ENCODE measurements at regions not wholly inside any gene's neighbourhood (a gene's known extent, or its start where the extent isn't known, plus 50 kb on each side); places are given as distances from the start of the nearest gene placed in this dataset.

GRCh38 chr1:219333626-219334025 lies 159.9 kb downstream of the LYPLAL1 start (continued):
- TF ChIP-seq ZNF211 (tag by site-specific recombination; IDR thresholded peaks at IDR 0.05; ENCODE audit: low read depth) (no peak), ZFP41 (tag by site-specific recombination; IDR thresholded peaks at IDR 0.05; ENCODE audit: borderline replicate concordance) (no peak), ZNF621 (tag by site-specific recombination; IDR thresholded peaks at IDR 0.05) (no peak), ZNF121 (tag by site-specific recombination; IDR thresholded peaks at IDR 0.05) (no peak), ZNF521 (tag by site-specific recombination; IDR thresholded peaks at IDR 0.05) (no peak)

- H3K4me1 ChIP-seq (ENCODE audit: control insufficient read depth, insufficient read depth, low read length): no peaks in the 10 kb centered on the region
- no peaks in the 10 kb centered on the region for H3K36me3 ChIP-seq (ENCODE audit: control insufficient read depth in 2 of 2, insufficient read depth in 1 of 2, low read length in 2 of 2)
- H3K27ac ChIP-seq (ENCODE audit: extremely low read depth, low read depth, low read length): no peak overlapping the region
- TF ChIP-seq, protein P1, sequence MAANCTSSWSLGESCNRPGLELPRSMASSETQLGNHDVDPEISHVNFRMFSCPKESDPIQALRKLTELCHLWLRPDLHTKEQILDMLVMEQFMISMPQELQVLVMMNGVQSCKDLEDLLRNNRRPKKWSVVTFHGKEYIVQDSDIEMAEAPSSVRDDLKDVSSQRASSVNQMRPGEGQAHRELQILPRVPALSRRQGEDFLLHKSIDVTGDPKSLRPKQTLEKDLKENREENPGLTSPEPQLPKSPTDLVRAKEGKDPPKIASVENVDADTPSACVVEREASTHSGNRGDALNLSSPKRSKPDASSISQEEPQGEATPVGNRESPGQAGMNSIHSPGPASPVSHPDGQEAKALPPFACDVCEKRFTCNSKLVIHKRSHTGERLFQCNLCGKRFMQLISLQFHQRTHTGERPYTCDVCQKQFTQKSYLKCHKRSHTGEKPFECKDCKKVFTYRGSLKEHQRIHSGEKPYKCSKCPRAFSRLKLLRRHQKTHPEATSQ (tag by site-specific recombination; IDR thresholded peaks at IDR 0.05): no peak
- TF ChIP-seq ZNF394 (tag by site-specific recombination; IDR thresholded peaks at IDR 0.05; ENCODE audit: borderline replicate concordance): no peak
- no peak for TF ChIP-seq GLI4 (tag by site-specific recombination; IDR thresholded peaks at IDR 0.05)
- no peak for TF ChIP-seq ZNF707 (tag by site-specific recombination; IDR thresholded peaks at IDR 0.05)
- ChIA-PET CTCF (interaction anchor here (0.6 kb wide), 1 partner anchor 611 kb away, joined by 3 read pairs; no protein-coding TSS in a partner anchor), POLR2A (no interaction called here)
- no peak overlapping the region for H3K4me3 ChIP-seq (ENCODE audit: low read depth, low read length)
- H3K9me3 ChIP-seq (ENCODE audit: control insufficient read depth, insufficient read depth, low read depth, low read length): no peaks in the 10 kb centered on the region
Measured at GRCh38 chr1:219331424-219331823, 157.7 kb downstream of the LYPLAL1 start.

DNA sequence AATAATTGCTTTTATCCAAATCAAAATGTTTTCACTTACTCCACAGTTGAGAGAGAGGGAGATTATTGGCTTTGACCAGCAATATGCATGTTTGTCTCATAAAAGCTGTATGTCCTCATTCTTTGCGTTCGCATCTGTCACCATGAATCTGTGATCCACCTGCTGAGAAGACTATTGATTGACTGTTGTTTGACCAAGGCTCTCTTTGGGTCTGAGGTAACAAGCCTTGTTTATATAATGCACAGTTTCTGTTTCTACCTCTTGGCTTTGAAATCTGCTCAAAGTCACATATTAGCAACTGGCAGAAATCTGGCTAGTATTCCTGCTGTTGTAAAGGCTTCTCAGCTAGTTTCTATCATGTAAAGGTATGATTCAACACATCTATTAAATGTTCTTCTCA lies 157.0 kb downstream of the LYPLAL1 start:
- CTCF ChIA-PET: interaction anchor here (0.6 kb wide), 2 partner anchors 64 to 610 kb away, joined by 3 to 4 read pairs; no protein-coding TSS in a partner anchor

GRCh38 chr1:219330001-219330400 lies 156.3 kb downstream of the LYPLAL1 start:
- Histone ChIP-seq H3K36me3 (ENCODE audit: control insufficient read depth in 2 of 2, insufficient read depth in 1 of 2, low read length in 2 of 2) (no peaks in the 10 kb centered on the region), H3K9me3 (ENCODE audit: control insufficient read depth, insufficient read depth, low read depth, low read length) (no peaks in the 10 kb centered on the region), H3K4me1 (ENCODE audit: control insufficient read depth, insufficient read depth, low read length) (peaks cover 5% of the 10 kb centered on the region; the same call in 1 of the 2 replicates), H3K27ac (ENCODE audit: extremely low read depth, low read depth, low read length) (no peak overlapping the region), H3K4me3 (ENCODE audit: low read depth, low read length) (no peak overlapping the region)
- CTCF ChIA-PET: no interaction called here
- POLR2A ChIA-PET: no interaction called here
- TF ChIP-seq PRDM1 (tag by site-specific recombination; IDR thresholded peaks at IDR 0.05) (no peak), ZNF544 (tag by site-specific recombination; IDR thresholded peaks at IDR 0.05) (no peak), ZNF423 (tag by site-specific recombination; IDR thresholded peaks at IDR 0.05) (no peak)
- TF ChIP-seq, protein P2, sequence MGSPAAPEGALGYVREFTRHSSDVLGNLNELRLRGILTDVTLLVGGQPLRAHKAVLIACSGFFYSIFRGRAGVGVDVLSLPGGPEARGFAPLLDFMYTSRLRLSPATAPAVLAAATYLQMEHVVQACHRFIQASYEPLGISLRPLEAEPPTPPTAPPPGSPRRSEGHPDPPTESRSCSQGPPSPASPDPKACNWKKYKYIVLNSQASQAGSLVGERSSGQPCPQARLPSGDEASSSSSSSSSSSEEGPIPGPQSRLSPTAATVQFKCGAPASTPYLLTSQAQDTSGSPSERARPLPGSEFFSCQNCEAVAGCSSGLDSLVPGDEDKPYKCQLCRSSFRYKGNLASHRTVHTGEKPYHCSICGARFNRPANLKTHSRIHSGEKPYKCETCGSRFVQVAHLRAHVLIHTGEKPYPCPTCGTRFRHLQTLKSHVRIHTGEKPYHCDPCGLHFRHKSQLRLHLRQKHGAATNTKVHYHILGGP (tag by site-specific recombination; IDR thresholded peaks at IDR 0.05): no peak

More for the DNA sequence above, 157.0 kb downstream of the LYPLAL1 start:
- H3K36me3 ChIP-seq (ENCODE audit: control insufficient read depth in 2 of 2, insufficient read depth in 1 of 2, low read length in 2 of 2): no peaks in the 10 kb centered on the region
- no peaks in the 10 kb centered on the region for H3K9me3 ChIP-seq (ENCODE audit: control insufficient read depth, insufficient read depth, low read depth, low read length)
- POLR2A ChIA-PET: no interaction called here
- no peak for TF ChIP-seq ZNF335 (tag by site-specific recombination; conservative IDR thresholded peaks at IDR 0.05)
- no peak for TF ChIP-seq ZBTB20 (tag by site-specific recombination; IDR thresholded peaks at IDR 0.05)
- H3K27ac ChIP-seq (ENCODE audit: extremely low read depth, low read depth, low read length): no peak overlapping the region
- H3K4me3 ChIP-seq (ENCODE audit: low read depth, low read length): no peak overlapping the region
- H3K4me1 ChIP-seq (ENCODE audit: control insufficient read depth, insufficient read depth, low read length): no peaks in the 10 kb centered on the region

GRCh38 chr1:219329578-219329977 lies 155.9 kb downstream of the LYPLAL1 start:
- Histone ChIP-seq H3K27ac (ENCODE audit: extremely low read depth, low read depth, low read length) (no peak overlapping the region), H3K4me1 (ENCODE audit: control insufficient read depth, insufficient read depth, low read length) (peaks cover 5% of the 10 kb centered on the region; the same call in 1 of the 2 replicates), H3K4me3 (ENCODE audit: low read depth, low read length) (no peak overlapping the region), H3K9me3 (ENCODE audit: control insufficient read depth, insufficient read depth, low read depth, low read length) (no peaks in the 10 kb centered on the region), H3K36me3 (ENCODE audit: control insufficient read depth in 2 of 2, insufficient read depth in 1 of 2, low read length in 2 of 2) (no peaks in the 10 kb centered on the region)
- POLR2A ChIA-PET: no interaction called here
- CTCF ChIA-PET: no interaction called here
- TF ChIP-seq ZNF114 (tag by site-specific recombination; IDR thresholded peaks at IDR 0.05) (no peak), ZNF416 (tag by site-specific recombination; IDR thresholded peaks at IDR 0.05) (no peak), ZNF175 (tag by site-specific recombination; IDR thresholded peaks at IDR 0.05) (no peak), ZNF626 (tag by site-specific recombination; IDR thresholded peaks at IDR 0.05) (no peak), HOXA7 (CRISPR knock-in tag; IDR thresholded peaks at IDR 0.05; ENCODE audit: borderline replicate concordance) (no peak)
- TF ChIP-seq, protein P3, sequence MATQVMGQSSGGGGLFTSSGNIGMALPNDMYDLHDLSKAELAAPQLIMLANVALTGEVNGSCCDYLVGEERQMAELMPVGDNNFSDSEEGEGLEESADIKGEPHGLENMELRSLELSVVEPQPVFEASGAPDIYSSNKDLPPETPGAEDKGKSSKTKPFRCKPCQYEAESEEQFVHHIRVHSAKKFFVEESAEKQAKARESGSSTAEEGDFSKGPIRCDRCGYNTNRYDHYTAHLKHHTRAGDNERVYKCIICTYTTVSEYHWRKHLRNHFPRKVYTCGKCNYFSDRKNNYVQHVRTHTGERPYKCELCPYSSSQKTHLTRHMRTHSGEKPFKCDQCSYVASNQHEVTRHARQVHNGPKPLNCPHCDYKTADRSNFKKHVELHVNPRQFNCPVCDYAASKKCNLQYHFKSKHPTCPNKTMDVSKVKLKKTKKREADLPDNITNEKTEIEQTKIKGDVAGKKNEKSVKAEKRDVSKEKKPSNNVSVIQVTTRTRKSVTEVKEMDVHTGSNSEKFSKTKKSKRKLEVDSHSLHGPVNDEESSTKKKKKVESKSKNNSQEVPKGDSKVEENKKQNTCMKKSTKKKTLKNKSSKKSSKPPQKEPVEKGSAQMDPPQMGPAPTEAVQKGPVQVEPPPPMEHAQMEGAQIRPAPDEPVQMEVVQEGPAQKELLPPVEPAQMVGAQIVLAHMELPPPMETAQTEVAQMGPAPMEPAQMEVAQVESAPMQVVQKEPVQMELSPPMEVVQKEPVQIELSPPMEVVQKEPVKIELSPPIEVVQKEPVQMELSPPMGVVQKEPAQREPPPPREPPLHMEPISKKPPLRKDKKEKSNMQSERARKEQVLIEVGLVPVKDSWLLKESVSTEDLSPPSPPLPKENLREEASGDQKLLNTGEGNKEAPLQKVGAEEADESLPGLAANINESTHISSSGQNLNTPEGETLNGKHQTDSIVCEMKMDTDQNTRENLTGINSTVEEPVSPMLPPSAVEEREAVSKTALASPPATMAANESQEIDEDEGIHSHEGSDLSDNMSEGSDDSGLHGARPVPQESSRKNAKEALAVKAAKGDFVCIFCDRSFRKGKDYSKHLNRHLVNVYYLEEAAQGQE (tag by site-specific recombination; IDR thresholded peaks at IDR 0.05): no peak
